ENCODE measurements at regions not wholly inside any gene's neighbourhood (a gene's known extent, or its start where the extent isn't known, plus 50 kb on each side); places are given as distances from the start of the nearest gene placed in this dataset.

- FAIRE-seq (no peak), DNase-seq (ENCODE audit: insufficient read length, low spot score) (no peak)
- TF ChIP-seq CTCF (IDR thresholded peaks at IDR 0.05; ENCODE audit: insufficient read depth, missing control alignments): no peak
Observed at GRCh38 chr3:14323401-14324223, 78.8 kb upstream of the SLC6A6 start.

GRCh38 chr3:14324224-14324944 lies 78.0 kb upstream of the SLC6A6 start:
- DNase-seq (ENCODE audit: insufficient read length, low spot score) (no peak), FAIRE-seq (no peak)
- no peak for TF ChIP-seq CTCF (IDR thresholded peaks at IDR 0.05; ENCODE audit: insufficient read depth, missing control alignments)

GRCh38 chr3:14328422-14328821 lies 74.0 kb upstream of the SLC6A6 start:
- no peak for TF ChIP-seq CTCF (IDR thresholded peaks at IDR 0.05; ENCODE audit: insufficient read depth, missing control alignments)
- no peak for DNase-seq (ENCODE audit: insufficient read length, low spot score)
- no peak for FAIRE-seq

- DNase-seq (ENCODE audit: insufficient read length, low spot score): no peak
- FAIRE-seq: no peak
Observed at GRCh38 chr3:14329116-14329830, 73.1 kb upstream of the SLC6A6 start.

GRCh38 chr3:14329842-14330241 lies 72.6 kb upstream of the SLC6A6 start:
- no peak for TF ChIP-seq CTCF (IDR thresholded peaks at IDR 0.05; ENCODE audit: insufficient read depth, missing control alignments)
- no peak for DNase-seq (ENCODE audit: insufficient read length, low spot score)
- FAIRE-seq: no peak

More at GRCh38 chr3:14329116-14329830, 73.1 kb upstream of the SLC6A6 start:
- TF ChIP-seq CTCF (IDR thresholded peaks at IDR 0.05; ENCODE audit: insufficient read depth, missing control alignments): no peak

- FAIRE-seq: no peak
- TF ChIP-seq CTCF (IDR thresholded peaks at IDR 0.05; ENCODE audit: insufficient read depth, missing control alignments): no peak
- DNase-seq (ENCODE audit: insufficient read length, low spot score): no peak
Observed at GRCh38 chr3:14330508-14330907, 71.9 kb upstream of the SLC6A6 start.

Data from D721Med (cell line).